ENCODE measurements at regions not wholly inside any gene's neighbourhood (a gene's known extent, or its start where the extent isn't known, plus 50 kb on each side); places are given as distances from the start of the nearest gene placed in this dataset.
"Not testable (repeated sequence)": the region's sequence is repeated elsewhere in the genome, so short reads cannot be mapped to it uniquely, and the experiment has no call there.

- TF ChIP-seq POLR2A (IDR thresholded peaks at IDR 0.05); CTCF (IDR thresholded peaks at IDR 0.05 in 4 of 5, conservative IDR thresholded peaks at IDR 0.05 in 1 of 5): not testable (repeated sequence)
Measured at GRCh38 chr4:3876057-3876845, 110.1 kb downstream of the ADRA2C start.

Measured in gastrocnemius medialis (tissue), 4 donors.